ENCODE measurements at regions not wholly inside any gene's neighbourhood (a gene's known extent, or its start where the extent isn't known, plus 50 kb on each side); places are given as distances from the start of the nearest gene placed in this dataset.

- Mint-ChIP-seq H3K36me3 (peaks cover 7% of the 10 kb centered on the region; the same call in 1 of the 2 replicates), H3K9me3 (peaks cover 8% of the 10 kb centered on the region), H3K4me3 (no peak overlapping the region), H3K27me3 (ENCODE audit: low read depth) (no peaks in the 10 kb centered on the region), H3K4me1 (peaks cover 6% of the 10 kb centered on the region), H3K27ac (no peak overlapping the region)
- DNase-seq (ENCODE audit: low spot score) (no peak), ATAC-seq (no peak)
- ChIA-PET POLR2A (no interaction called here), CTCF (no interaction called here)
- no peak for TF ChIP-seq ZNF281 (CRISPR knock-in tag; IDR thresholded peaks at IDR 0.05)
- no peak for TF ChIP-seq MXD4 (CRISPR knock-in tag; IDR thresholded peaks at IDR 0.05; ENCODE audit: borderline replicate concordance)
- TF ChIP-seq ESRRA (CRISPR knock-in tag; IDR thresholded peaks at IDR 0.05; ENCODE audit: borderline replicate concordance): no peak
- TF ChIP-seq SOX15 (CRISPR knock-in tag; IDR thresholded peaks at IDR 0.05): no peak
- no peak for TF ChIP-seq IRF2 (CRISPR knock-in tag; IDR thresholded peaks at IDR 0.05; ENCODE audit: borderline replicate concordance, low read depth)
- no peak for TF ChIP-seq ELF4 (CRISPR knock-in tag; IDR thresholded peaks at IDR 0.05; ENCODE audit: low read depth)
- no peak for TF ChIP-seq FOXP1 (CRISPR knock-in tag; IDR thresholded peaks at IDR 0.05; ENCODE audit: borderline replicate concordance)
Observed at GRCh38 chr7:96562458-96562857, 147.2 kb downstream of the SEM1 start.

GRCh38 chr7:96561892-96562291 is 147.8 kb downstream of the SEM1 start:
- Mint-ChIP-seq H3K4me1 (peaks cover 6% of the 10 kb centered on the region), H3K9me3 (peaks cover 8% of the 10 kb centered on the region), H3K27ac (no peak overlapping the region), H3K36me3 (peaks cover 7% of the 10 kb centered on the region; the same call in 1 of the 2 replicates), H3K4me3 (no peak overlapping the region), H3K27me3 (ENCODE audit: low read depth) (no peaks in the 10 kb centered on the region)
- TF ChIP-seq CBFB (CRISPR knock-in tag; IDR thresholded peaks at IDR 0.05; ENCODE audit: low read depth) (no peak), ZNF317 (CRISPR knock-in tag; IDR thresholded peaks at IDR 0.05; ENCODE audit: borderline replicate concordance, low read depth) (no peak), IRF2 (CRISPR knock-in tag; IDR thresholded peaks at IDR 0.05; ENCODE audit: borderline replicate concordance, low read depth) (no peak), JUN (CRISPR knock-in tag; IDR thresholded peaks at IDR 0.05) (no peak), GABPB1 (CRISPR knock-in tag; IDR thresholded peaks at IDR 0.05) (no peak), RELA (CRISPR knock-in tag; IDR thresholded peaks at IDR 0.05; ENCODE audit: borderline replicate concordance) (no peak), FOXK1 (CRISPR knock-in tag; IDR thresholded peaks at IDR 0.05) (no peak), ZNF138 (CRISPR knock-in tag; conservative IDR thresholded peaks at IDR 0.05) (no peak), FOXJ3 (CRISPR knock-in tag; IDR thresholded peaks at IDR 0.05; ENCODE audit: borderline replicate concordance) (no peak), CREB1 (CRISPR knock-in tag; IDR thresholded peaks at IDR 0.05) (no peak), OVOL2 (CRISPR knock-in tag; IDR thresholded peaks at IDR 0.05; ENCODE audit: borderline replicate concordance) (no peak), MXD4 (CRISPR knock-in tag; IDR thresholded peaks at IDR 0.05; ENCODE audit: borderline replicate concordance) (no peak), ZBTB43 (CRISPR knock-in tag; IDR thresholded peaks at IDR 0.05) (no peak), HMGA2 (CRISPR knock-in tag; IDR thresholded peaks at IDR 0.05) (no peak), CTCF (IDR thresholded peaks at IDR 0.05) (no peak), ZNF232 (CRISPR knock-in tag; IDR thresholded peaks at IDR 0.05) (no peak)
- TF ChIP-seq, protein P1, sequence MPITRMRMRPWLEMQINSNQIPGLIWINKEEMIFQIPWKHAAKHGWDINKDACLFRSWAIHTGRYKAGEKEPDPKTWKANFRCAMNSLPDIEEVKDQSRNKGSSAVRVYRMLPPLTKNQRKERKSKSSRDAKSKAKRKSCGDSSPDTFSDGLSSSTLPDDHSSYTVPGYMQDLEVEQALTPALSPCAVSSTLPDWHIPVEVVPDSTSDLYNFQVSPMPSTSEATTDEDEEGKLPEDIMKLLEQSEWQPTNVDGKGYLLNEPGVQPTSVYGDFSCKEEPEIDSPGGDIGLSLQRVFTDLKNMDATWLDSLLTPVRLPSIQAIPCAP (CRISPR knock-in tag; IDR thresholded peaks at IDR 0.05): no peak
- TF ChIP-seq, protein P2, sequence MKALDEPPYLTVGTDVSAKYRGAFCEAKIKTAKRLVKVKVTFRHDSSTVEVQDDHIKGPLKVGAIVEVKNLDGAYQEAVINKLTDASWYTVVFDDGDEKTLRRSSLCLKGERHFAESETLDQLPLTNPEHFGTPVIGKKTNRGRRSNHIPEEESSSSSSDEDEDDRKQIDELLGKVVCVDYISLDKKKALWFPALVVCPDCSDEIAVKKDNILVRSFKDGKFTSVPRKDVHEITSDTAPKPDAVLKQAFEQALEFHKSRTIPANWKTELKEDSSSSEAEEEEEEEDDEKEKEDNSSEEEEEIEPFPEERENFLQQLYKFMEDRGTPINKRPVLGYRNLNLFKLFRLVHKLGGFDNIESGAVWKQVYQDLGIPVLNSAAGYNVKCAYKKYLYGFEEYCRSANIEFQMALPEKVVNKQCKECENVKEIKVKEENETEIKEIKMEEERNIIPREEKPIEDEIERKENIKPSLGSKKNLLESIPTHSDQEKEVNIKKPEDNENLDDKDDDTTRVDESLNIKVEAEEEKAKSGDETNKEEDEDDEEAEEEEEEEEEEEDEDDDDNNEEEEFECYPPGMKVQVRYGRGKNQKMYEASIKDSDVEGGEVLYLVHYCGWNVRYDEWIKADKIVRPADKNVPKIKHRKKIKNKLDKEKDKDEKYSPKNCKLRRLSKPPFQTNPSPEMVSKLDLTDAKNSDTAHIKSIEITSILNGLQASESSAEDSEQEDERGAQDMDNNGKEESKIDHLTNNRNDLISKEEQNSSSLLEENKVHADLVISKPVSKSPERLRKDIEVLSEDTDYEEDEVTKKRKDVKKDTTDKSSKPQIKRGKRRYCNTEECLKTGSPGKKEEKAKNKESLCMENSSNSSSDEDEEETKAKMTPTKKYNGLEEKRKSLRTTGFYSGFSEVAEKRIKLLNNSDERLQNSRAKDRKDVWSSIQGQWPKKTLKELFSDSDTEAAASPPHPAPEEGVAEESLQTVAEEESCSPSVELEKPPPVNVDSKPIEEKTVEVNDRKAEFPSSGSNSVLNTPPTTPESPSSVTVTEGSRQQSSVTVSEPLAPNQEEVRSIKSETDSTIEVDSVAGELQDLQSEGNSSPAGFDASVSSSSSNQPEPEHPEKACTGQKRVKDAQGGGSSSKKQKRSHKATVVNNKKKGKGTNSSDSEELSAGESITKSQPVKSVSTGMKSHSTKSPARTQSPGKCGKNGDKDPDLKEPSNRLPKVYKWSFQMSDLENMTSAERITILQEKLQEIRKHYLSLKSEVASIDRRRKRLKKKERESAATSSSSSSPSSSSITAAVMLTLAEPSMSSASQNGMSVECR (CRISPR knock-in tag; IDR thresholded peaks at IDR 0.05; ENCODE audit: borderline replicate concordance): no peak
- POLR2A ChIA-PET: no interaction called here
- CTCF ChIA-PET: no interaction called here
- DNase-seq (ENCODE audit: low spot score) (no peak), ATAC-seq (no peak)
